Left lung (tissue), 4 donors: ENCODE measurements at regions not wholly inside any gene's neighbourhood (a gene's known extent, or its start where the extent isn't known, plus 50 kb on each side); places are given as distances from the start of the nearest gene placed in this dataset.

Source experiments
- ATAC-seq: fragments of 200-7000 bp; cut with Tn5 transposase; one replicate; pipeline ENCODE4 v1.9.1; 2020; ENCODE audit warnings: moderate library complexity
- DNase-seq, 4 donors: peaks; one replicate each; pipeline ENCODE4 v3.0.0-alpha.2; 2013 to 2020
- H3K27ac ChIP-seq, 2 donors: fragments of 200-600 bp; sonication (generic) in 1 of 2; one replicate each; pipeline versions ENCODE4 v1.5.0 to v1.8.0; 2020 to 2021
- H3K27me3 ChIP-seq, 2 donors: fragments of 200-600 bp; sonication (generic) in 1 of 2; one replicate each; pipeline versions ENCODE4 v1.5.0 to v1.8.0; 2020 to 2021
- H3K36me3 ChIP-seq, 2 donors: fragments of 200-600 bp; sonication (generic) in 1 of 2; one replicate each; pipeline versions ENCODE4 v1.5.0 to v1.8.0; 2020 to 2021
- H3K4me1 ChIP-seq, 2 donors: fragments of 200-600 bp; one replicate each; pipeline ENCODE4 v1.8.0; 2021
- H3K4me3 ChIP-seq, 2 donors: fragments of 200-600 bp; sonication (generic) in 1 of 2; one replicate each; pipeline versions ENCODE4 v1.5.0 to v1.8.0; 2020 to 2021; ENCODE audit warnings: mild to moderate bottlenecking in 1 of 2
- H3K9me3 ChIP-seq, 2 donors: fragments of 200-600 bp; sonication (generic) in 1 of 2; one replicate each; pipeline versions ENCODE4 v1.5.0 to v1.8.0; 2020 to 2021
- intact Hi-C, 2 donors: fragments of 100-400 bp; cut with DNase I; formaldehyde crosslinking; loops; one replicate each; pipeline versions ENCODE4 v1.11.2 to v1.14.2; 2022
- TF ChIP-seq, protein P1 (sequence below), 2 donors: fragments of 200-600 bp; sonication (generic) in 1 of 2; IDR thresholded peaks; one replicate each; pipeline versions ENCODE4 v1.5.0 to v1.8.0; 2021; ENCODE audit warnings: antibody characterized with exemption in 2 of 2
- donor health status: DM: no; HTN: yes; CAD: no.
- donor health status: DM: no; HTN: no; CAD: no.

DNA sequence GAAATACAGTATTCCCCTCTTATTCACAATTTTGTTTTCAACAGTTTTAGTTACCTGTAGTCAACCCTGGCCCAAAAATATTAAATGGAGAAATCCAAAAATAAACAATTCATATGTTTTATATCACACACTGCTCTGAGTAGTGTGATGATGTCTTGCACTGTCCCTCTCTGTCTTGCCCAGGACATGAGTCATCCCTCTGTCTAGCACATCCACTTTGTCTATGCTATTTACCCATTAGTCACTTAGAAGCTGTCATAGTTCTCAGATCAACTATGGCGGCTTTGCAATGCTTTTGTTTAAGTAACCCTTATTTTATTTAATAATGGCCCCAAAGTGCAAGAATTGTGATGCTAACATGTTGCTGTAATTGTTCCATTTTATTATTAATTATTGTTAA lies 380.6 kb upstream of the REG3G start:
- Histone ChIP-seq H3K4me1 (no peaks in the 10 kb centered on the region), H3K27me3 (no peaks in the 10 kb centered on the region), H3K36me3 (no peaks in the 10 kb centered on the region), H3K4me3 (no peak overlapping the region), H3K27ac (no peak overlapping the region), H3K9me3 (no peaks in the 10 kb centered on the region)
- no peak for DNase-seq
- TF ChIP-seq, protein P1, sequence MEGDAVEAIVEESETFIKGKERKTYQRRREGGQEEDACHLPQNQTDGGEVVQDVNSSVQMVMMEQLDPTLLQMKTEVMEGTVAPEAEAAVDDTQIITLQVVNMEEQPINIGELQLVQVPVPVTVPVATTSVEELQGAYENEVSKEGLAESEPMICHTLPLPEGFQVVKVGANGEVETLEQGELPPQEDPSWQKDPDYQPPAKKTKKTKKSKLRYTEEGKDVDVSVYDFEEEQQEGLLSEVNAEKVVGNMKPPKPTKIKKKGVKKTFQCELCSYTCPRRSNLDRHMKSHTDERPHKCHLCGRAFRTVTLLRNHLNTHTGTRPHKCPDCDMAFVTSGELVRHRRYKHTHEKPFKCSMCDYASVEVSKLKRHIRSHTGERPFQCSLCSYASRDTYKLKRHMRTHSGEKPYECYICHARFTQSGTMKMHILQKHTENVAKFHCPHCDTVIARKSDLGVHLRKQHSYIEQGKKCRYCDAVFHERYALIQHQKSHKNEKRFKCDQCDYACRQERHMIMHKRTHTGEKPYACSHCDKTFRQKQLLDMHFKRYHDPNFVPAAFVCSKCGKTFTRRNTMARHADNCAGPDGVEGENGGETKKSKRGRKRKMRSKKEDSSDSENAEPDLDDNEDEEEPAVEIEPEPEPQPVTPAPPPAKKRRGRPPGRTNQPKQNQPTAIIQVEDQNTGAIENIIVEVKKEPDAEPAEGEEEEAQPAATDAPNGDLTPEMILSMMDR (IDR thresholded peaks at IDR 0.05), result no peak
- no peak for ATAC-seq
- intact Hi-C loops, result no loop called here

DNA sequence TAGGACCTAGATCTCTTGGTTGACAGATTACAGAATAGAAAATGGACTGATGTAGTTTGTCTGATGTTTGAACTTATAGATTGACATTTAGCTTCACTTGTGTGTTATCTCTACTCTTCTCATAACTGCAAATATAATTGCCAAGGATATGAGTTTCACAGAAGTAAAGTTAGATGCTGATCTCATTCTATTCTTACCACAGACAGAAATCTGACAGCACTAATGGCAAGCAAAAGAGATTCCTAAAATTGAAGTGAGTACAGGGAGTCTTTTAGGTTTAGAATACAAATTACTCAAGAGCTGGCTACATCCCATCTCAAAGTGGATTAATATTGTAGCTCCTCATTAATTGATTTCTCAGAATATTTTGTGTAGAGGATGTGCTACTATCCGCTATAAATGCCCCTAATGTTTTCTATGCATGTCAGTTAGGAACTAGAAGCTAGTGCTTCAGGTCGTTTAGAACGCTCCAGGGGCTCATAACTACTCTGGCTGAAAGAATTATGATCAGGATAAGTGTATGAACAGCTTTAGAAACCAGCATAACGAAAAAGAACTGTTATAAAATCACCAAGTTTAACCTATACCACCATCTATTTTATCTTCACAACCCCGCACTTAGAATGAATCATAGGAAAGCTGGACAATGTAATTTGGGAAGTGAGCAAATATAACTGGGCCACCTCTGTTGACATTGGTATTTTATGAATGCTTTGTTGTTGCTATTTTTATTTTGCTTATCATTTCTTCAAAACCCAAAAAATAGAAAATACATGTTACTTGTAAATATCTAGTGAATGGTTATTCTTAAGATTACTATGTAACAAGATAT lies 378.8 kb upstream of the REG3G start:
- intact Hi-C loops, result no loop called here
- ATAC-seq, result no peak
- no peaks in the 10 kb centered on the region for H3K9me3 ChIP-seq

DNA sequence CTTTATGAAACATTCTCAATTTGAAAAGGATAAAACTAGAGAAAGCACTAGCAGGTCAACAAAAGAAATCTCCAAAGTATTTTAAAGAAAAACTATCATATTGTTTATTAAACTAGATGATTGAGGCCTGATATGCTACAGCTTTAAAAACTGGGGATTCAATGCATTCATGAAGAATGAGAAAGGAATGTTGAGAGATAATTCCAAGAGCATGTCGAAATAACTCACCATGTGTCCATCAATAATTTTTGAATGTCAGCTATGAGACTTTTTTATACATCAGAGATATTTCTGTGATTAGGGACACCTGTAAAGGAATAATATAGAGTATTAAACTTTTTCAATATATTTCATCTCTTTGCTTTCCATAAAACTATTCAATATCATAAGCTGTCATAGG lies 376.9 kb upstream of the REG3G start:
- no peaks in the 10 kb centered on the region for H3K27me3 ChIP-seq
- ATAC-seq, result no peak
- intact Hi-C loops, result no loop called here
- TF ChIP-seq, protein P1 (IDR thresholded peaks at IDR 0.05), result no peak
- no peak overlapping the region for H3K27ac ChIP-seq
- no peak overlapping the region for H3K4me3 ChIP-seq
- no peaks in the 10 kb centered on the region for H3K4me1 ChIP-seq
- no peak for DNase-seq
- no peaks in the 10 kb centered on the region for H3K36me3 ChIP-seq
- no peaks in the 10 kb centered on the region for H3K9me3 ChIP-seq

More for the DNA sequence above, 378.8 kb upstream of the REG3G start:
- Histone ChIP-seq H3K27ac (no peak overlapping the region), H3K27me3 (no peaks in the 10 kb centered on the region), H3K4me1 (no peaks in the 10 kb centered on the region), H3K36me3 (no peaks in the 10 kb centered on the region), H3K4me3 (no peak overlapping the region)
- no peak for DNase-seq
- TF ChIP-seq, protein P1 (IDR thresholded peaks at IDR 0.05), result no peak

DNA sequence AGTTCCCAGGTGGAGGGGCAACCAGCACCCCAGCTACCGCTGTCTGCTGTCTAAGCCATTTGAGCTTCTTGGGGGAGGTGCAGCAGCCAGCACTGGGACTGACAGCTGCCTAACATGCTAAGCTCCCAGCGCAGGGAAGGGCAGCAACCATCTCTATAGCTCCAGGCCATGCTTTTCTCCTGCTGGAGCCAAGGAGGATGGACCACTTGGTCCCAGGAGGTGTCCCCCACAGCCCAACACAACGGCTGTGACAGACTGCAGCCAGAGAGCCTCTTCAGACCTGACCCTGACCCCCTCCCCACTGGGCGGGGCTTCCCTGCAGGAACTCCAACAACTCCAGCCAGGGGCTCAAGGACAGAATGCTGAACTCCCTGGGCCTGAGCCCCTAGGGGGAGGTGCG lies 370.6 kb upstream of the REG3G start:
- ATAC-seq (no peak), DNase-seq (peak in 1 of 4 donors; percentile 37)
- Histone ChIP-seq H3K36me3 (no peaks in the 10 kb centered on the region), H3K27ac (no peak overlapping the region), H3K27me3 (no peaks in the 10 kb centered on the region), H3K9me3 (peaks cover 0 to 6% of the 10 kb centered on the region in 2 donors), H3K4me3 (no peak overlapping the region), H3K4me1 (no peaks in the 10 kb centered on the region)
- TF ChIP-seq, protein P1 (IDR thresholded peaks at IDR 0.05), result no peak
- intact Hi-C loops, result no loop called here

DNA sequence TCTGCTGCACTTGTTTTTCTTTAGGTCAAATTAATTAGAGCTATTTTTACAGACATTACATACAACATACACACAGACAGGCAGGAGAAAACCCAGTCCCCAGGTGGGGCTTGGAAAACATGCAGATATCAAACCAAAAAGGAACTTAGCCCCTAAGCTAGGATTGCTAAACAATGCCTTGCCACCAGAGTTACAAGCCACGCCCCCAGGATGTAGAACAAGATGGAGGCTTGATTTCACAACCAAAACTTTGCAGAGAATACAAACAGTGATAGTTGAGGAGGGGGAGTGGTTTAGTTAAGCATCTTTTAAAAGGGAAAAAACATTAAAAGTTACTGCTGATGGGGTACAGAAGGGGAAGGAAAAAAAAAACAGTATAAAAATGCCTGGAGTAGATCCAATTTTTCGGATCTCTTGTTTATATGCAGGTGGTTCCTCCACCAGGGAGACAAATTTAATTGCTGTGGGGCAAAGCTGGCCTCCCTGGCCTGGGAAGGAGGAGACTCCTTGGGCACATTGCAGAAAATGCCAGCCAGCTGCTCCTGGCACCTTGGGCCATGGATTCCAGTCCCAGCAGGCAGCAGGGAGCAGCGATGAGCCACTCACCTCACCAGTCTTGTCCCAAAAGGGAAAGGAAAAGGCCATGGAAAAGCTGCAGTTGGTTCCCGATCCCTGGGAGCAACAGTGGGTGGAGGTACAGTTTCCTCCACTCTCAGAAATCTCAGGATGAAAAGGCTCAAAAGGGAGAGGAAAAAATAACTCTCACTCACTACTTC lies 348.4 kb upstream of the REG3G start:
- no peaks in the 10 kb centered on the region for H3K36me3 ChIP-seq
- DNase-seq (peak in 1 of 4 donors; percentile 12), ATAC-seq (no peak)
- H3K4me1 ChIP-seq, result no peaks in the 10 kb centered on the region
- TF ChIP-seq, protein P1 (IDR thresholded peaks at IDR 0.05), result no peak
- no peak overlapping the region for H3K4me3 ChIP-seq
- H3K27ac ChIP-seq, result no peak overlapping the region
- no peaks in the 10 kb centered on the region for H3K27me3 ChIP-seq
- peaks cover 0 to 1% of the 10 kb centered on the region in 2 donors for H3K9me3 ChIP-seq
- intact Hi-C loops, result no loop called here
